SU-DHL-6 (cell line): ENCODE measurements at regions not wholly inside any gene's neighbourhood (a gene's known extent, or its start where the extent isn't known, plus 50 kb on each side); places are given as distances from the start of the nearest gene placed in this dataset.

Experiments used
- EZH2phosphoT487 ChIP-seq: fragments of 200-600 bp; sonication (generic), shearing (Covaris generic); conservative IDR thresholded peaks from 2 replicates; pipeline ENCODE4 v1.6.1; 2018; ENCODE audit warnings: mild to moderate bottlenecking, antibody characterized with exemption, low read length, moderate library complexity, mixed read lengths
- TF ChIP-seq, protein P1 (sequence below): fragments of 200-600 bp; sonication (generic); IDR thresholded peaks from one replicate; pipeline ENCODE4 v1.5.1; 2017; ENCODE audit warnings: antibody characterized with exemption, mild to moderate bottlenecking, low read length, moderate library complexity; ENCODE audit not compliant: insufficient read depth, poor library complexity, severe bottlenecking

DNA sequence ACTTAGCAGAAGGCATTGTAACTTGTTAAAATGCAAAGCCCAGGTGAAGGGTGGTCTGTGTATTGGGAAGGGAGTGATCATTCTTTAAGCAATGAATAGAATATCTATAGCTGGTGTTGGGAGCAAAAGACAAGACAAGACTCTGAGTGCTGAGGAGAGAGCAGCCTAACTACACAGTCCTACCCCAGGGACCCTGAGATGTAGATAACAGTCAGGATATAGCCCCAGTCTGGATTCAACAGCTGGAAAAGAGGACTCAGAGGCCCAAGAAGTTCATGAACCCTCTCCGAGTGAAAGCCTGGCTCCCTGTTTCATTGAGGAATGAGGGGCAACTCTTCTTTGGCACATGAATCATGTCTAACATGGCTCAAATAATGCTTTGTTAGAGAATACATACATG, 310.7 kb upstream of the SLC14A2 start:
- TF ChIP-seq, protein P1, sequence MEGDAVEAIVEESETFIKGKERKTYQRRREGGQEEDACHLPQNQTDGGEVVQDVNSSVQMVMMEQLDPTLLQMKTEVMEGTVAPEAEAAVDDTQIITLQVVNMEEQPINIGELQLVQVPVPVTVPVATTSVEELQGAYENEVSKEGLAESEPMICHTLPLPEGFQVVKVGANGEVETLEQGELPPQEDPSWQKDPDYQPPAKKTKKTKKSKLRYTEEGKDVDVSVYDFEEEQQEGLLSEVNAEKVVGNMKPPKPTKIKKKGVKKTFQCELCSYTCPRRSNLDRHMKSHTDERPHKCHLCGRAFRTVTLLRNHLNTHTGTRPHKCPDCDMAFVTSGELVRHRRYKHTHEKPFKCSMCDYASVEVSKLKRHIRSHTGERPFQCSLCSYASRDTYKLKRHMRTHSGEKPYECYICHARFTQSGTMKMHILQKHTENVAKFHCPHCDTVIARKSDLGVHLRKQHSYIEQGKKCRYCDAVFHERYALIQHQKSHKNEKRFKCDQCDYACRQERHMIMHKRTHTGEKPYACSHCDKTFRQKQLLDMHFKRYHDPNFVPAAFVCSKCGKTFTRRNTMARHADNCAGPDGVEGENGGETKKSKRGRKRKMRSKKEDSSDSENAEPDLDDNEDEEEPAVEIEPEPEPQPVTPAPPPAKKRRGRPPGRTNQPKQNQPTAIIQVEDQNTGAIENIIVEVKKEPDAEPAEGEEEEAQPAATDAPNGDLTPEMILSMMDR: no peak
- TF ChIP-seq EZH2phosphoT487: no peak
